AG10803 (cell line): ENCODE measurements at regions not wholly inside any gene's neighbourhood (a gene's known extent, or its start where the extent isn't known, plus 50 kb on each side); places are given as distances from the start of the nearest gene placed in this dataset.

Source experiments
- DNase-seq: peaks from one replicate; pipeline ENCODE4 v3.0.0; 2010; ENCODE audit warnings: low read depth
- H3K4me3 ChIP-seq: 2 replicates; pipeline ENCODE4 v1.5.1; 2011; ENCODE audit warnings: mild to moderate bottlenecking, low read length, control low read depth
- CTCF ChIP-seq: conservative IDR thresholded peaks from 2 replicates; pipeline ENCODE4 v1.5.1; 2011; ENCODE audit warnings: mild to moderate bottlenecking, low read length, control low read depth, inconsistent platforms

- no peak overlapping the region for H3K4me3 ChIP-seq
- DNase-seq, result no peak
- TF ChIP-seq CTCF, result no peak
Measured at GRCh38 chr6:164154588-164154987, 740.1 kb downstream of the QKI start.

- no peak for TF ChIP-seq CTCF
- no peak for DNase-seq
- no peak overlapping the region for H3K4me3 ChIP-seq
Measured at GRCh38 chr6:164152611-164153010, 738.1 kb downstream of the QKI start.

DNA sequence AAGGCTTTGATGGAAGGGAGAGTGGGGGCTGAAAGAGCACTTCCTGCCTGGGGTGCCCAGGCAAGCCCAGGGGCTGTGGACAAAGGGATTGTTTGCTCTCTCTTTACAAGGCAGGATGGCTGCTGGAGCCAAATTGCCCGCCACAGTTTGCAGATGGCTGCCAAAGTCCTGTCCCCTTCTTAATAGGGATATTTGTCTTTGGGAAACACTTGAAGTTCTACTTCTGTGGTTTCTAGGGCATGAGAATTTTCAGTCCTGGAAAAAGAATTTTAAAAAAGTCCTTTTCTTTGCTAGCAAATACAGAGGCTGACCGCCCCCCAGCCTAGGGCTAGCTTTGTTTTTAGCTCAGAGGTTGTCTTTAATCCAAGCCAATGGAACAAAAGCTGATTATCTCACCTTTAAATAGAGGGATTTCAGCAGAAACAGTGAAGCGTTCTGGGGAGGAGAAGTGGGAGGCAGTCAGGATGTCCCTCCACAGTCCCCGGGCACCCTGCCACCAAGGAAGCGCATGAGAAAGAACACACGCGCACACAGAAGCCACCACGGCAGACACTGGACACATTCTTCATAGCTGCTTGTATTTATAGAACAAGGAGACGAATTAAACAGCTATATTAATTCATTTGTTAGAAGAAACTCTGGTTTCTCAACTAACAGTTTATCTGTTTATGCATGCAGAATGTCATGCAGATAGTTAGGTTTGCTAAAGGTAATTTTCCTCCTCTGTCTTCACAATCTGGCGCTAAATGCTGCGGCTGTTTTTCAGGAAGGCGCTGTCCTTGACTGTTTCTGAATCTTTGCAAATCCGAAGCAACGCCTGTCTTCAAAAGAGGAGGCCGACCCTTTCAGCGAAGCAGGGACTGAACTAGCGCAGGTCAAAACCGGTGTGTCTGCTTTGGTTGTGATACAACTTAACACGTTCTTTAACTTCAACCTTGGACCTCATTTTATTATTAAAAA, 736.9 kb downstream of the QKI start:
- DNase-seq, result no peak

GRCh38 chr6:164150232-164150631, 735.7 kb downstream of the QKI start:
- H3K4me3 ChIP-seq, result no peak overlapping the region
- TF ChIP-seq CTCF, result no peak
- DNase-seq, result no peak

More for the DNA sequence above, 736.9 kb downstream of the QKI start:
- H3K4me3 ChIP-seq, result no peak overlapping the region
- TF ChIP-seq CTCF, result no peak

GRCh38 chr6:164148788-164149187, 734.3 kb downstream of the QKI start:
- no peak for DNase-seq
- H3K4me3 ChIP-seq, result no peak overlapping the region
- TF ChIP-seq CTCF, result no peak

DNA sequence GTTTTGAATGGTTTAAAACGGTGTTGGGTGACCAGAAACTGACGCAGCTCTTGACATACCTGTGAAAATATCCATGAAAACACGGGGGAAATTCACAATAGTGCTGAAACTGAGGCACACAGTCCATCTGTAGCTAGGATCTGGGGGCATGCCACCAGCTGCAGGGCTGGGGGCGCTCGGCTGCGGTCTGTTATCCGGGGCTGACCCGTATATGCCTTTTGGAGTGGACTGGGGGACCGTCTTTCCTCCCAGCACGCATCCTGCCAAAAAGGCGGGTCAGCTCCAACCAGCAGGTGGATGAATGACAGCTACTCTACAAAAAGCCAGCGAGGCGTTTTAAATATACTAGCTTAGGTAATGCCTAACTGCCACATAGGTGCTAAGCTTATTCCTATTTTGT, 729.8 kb downstream of the QKI start:
- no peak overlapping the region for H3K4me3 ChIP-seq
- no peak for TF ChIP-seq CTCF
- no peak for DNase-seq

GRCh38 chr6:164142322-164142721, 727.8 kb downstream of the QKI start:
- no peak for TF ChIP-seq CTCF
- no peak for DNase-seq
- H3K4me3 ChIP-seq, result no peak overlapping the region
